Neuronal stem cell (in vitro differentiated cells): ENCODE measurements at regions not wholly inside any gene's neighbourhood (a gene's known extent, or its start where the extent isn't known, plus 50 kb on each side); places are given as distances from the start of the nearest gene placed in this dataset.

Source experiments
- DNase-seq: peaks from one replicate; pipeline ENCODE4 v3.0.0-alpha.2; 2013; ENCODE audit warnings: low spot score
- H2AFZ ChIP-seq: one replicate; pipeline ENCODE4 v1.6.1; 2013; ENCODE audit warnings: mild to moderate bottlenecking, low read length, inconsistent platforms
- H2AK5ac ChIP-seq: 2 replicates; pipeline ENCODE4 v1.6.1; 2013; ENCODE audit warnings: low read depth, mild to moderate bottlenecking, inconsistent platforms, low read length, moderate library complexity, mixed read lengths
- H2BK120ac ChIP-seq: 2 replicates; pipeline ENCODE4 v1.6.1; 2013; ENCODE audit warnings: low read depth, mild to moderate bottlenecking, inconsistent platforms, low read length, moderate library complexity, mixed read lengths
- H2BK12ac ChIP-seq: one replicate; pipeline ENCODE4 v1.6.1; 2013; ENCODE audit warnings: low read length, inconsistent platforms
- H2BK15ac ChIP-seq: 2 replicates; pipeline ENCODE4 v1.6.1; 2013; ENCODE audit warnings: mild to moderate bottlenecking, low read length, inconsistent platforms, mixed read lengths
- H2BK5ac ChIP-seq: one replicate; pipeline ENCODE4 v1.6.1; 2013; ENCODE audit warnings: inconsistent platforms, mild to moderate bottlenecking, low read length, moderate library complexity
- H3K14ac ChIP-seq: one replicate; pipeline ENCODE4 v1.6.1; 2013; ENCODE audit warnings: low read length, inconsistent platforms
- H3K18ac ChIP-seq: 2 replicates; pipeline ENCODE4 v1.6.1; 2013; ENCODE audit warnings: low read length, inconsistent platforms
- H3K23ac ChIP-seq: 2 replicates; pipeline ENCODE4 v1.6.1; 2013; ENCODE audit warnings: low read depth, mild to moderate bottlenecking, mixed read lengths, low read length, inconsistent platforms; ENCODE audit not compliant: poor library complexity
- H3K27ac ChIP-seq: replicated peaks from 3 replicates; pipeline ENCODE4 v1.5.1; 2013; ENCODE audit warnings: low read length, inconsistent platforms
- H3K27me3 ChIP-seq, 3 experiments: 2 replicates each; pipeline ENCODE4 v1.6.1; 2013; ENCODE audit warnings: low read length in 3 of 3, mild to moderate bottlenecking in 2 of 3, inconsistent platforms in 1 of 3, low read depth in 1 of 3, mixed read lengths in 1 of 3, moderate library complexity in 1 of 3; ENCODE audit not compliant: control insufficient read depth in 3 of 3, insufficient read depth in 3 of 3
- H3K36me3 ChIP-seq, 2 donors: replicated peaks in 1 of 2; 2 replicates each; pipeline ENCODE4 v1.6.1; 2013; ENCODE audit warnings: low read length in 2 of 2; ENCODE audit not compliant: control insufficient read depth in 2 of 2, insufficient read depth in 2 of 2
- H3K4ac ChIP-seq: 2 replicates; pipeline ENCODE4 v1.6.1; 2013; ENCODE audit warnings: inconsistent platforms, mild to moderate bottlenecking, low read length, moderate library complexity
- H3K4me1 ChIP-seq, 2 donors: 1 replicate in 1 of 2; 2 replicates in 1 of 2; pipeline ENCODE4 v1.6.1; 2013; ENCODE audit warnings: low read length in 2 of 2, low read depth in 1 of 2; ENCODE audit not compliant: control insufficient read depth in 2 of 2, insufficient read depth in 1 of 2
- H3K4me2 ChIP-seq: one replicate; pipeline ENCODE4 v1.6.1; 2013; ENCODE audit warnings: mild to moderate bottlenecking, low read length, inconsistent platforms; ENCODE audit not compliant: insufficient read depth, poor library complexity, severe bottlenecking
- H3K4me3 ChIP-seq, 2 donors: 2 replicates each; pipeline ENCODE4 v1.5.1; 2013; ENCODE audit warnings: low read length in 2 of 2, mild to moderate bottlenecking in 2 of 2, inconsistent platforms in 1 of 2, moderate library complexity in 1 of 2
- H3K79me1 ChIP-seq: one replicate; pipeline ENCODE4 v1.6.1; 2013; ENCODE audit warnings: low read depth, mild to moderate bottlenecking, inconsistent platforms, low read length, moderate library complexity
- H3K9ac ChIP-seq: one replicate; pipeline ENCODE4 v1.6.1; 2013; ENCODE audit warnings: mild to moderate bottlenecking, low read depth, low read length, inconsistent platforms; ENCODE audit not compliant: poor library complexity
- H3K9me3 ChIP-seq, 2 donors: replicated peaks in 1 of 2; 2 replicates each; pipeline versions ENCODE3 to v1.6.1; 2013; ENCODE audit warnings: low read length in 2 of 2, mild to moderate bottlenecking in 2 of 2, inconsistent platforms in 1 of 2, low read depth in 1 of 2, mixed read lengths in 1 of 2, moderate library complexity in 1 of 2; ENCODE audit not compliant: control insufficient read depth in 2 of 2, insufficient read depth in 1 of 2
- H4K8ac ChIP-seq: one replicate; pipeline ENCODE4 v1.6.1; 2013; ENCODE audit warnings: low read depth, mild to moderate bottlenecking, inconsistent platforms, low read length, moderate library complexity
- H4K91ac ChIP-seq: one replicate; pipeline ENCODE4 v1.6.1; 2013; ENCODE audit warnings: low read length, low read depth, mild to moderate bottlenecking, inconsistent platforms; ENCODE audit not compliant: poor library complexity
- WGBS, 2 donors: extraction: QIAGEN DNeasy Blood & Tissue Kit; methylation state at CpG; one replicate each; pipeline ENCODE4 v1.1.7; 2013; ENCODE audit warnings: missing lambda C conversion rate in 2 of 2, mixed read lengths in 1 of 2; ENCODE audit not compliant: insufficient read length in 2 of 2, insufficient replicate concordance in 1 of 2; ENCODE audit errors: extremely low coverage in 2 of 2; 5-methylcytosine and 5-hydroxymethylcytosine counted together

GRCh38 chr6:8549074-8549790 is 113.9 kb upstream of the SLC35B3 start:
- Histone ChIP-seq H4K91ac (no peak overlapping the region), H3K9ac (no peak overlapping the region), H3K27ac (no peak overlapping the region), H3K79me1 (no peaks in the 10 kb centered on the region), H3K36me3 (no peaks in the 10 kb centered on the region), H3K4me3 (no peak overlapping the region), H3K27me3 (no peaks in the 10 kb centered on the region), H2AK5ac (no peak overlapping the region), H3K9me3 (no peaks in the 10 kb centered on the region), H2BK15ac (no peak overlapping the region), H3K18ac (no peak overlapping the region), H2BK120ac (no peak overlapping the region), H3K4me1 (no peaks in the 10 kb centered on the region), H4K8ac (no peak overlapping the region), H2AFZ (peak overlapping the region; percentile 57), H2BK5ac (no peak overlapping the region), H3K14ac (no peak overlapping the region), H3K4me2 (no peak overlapping the region), H3K4ac (no peak overlapping the region), H2BK12ac (no peak overlapping the region), H3K23ac (no peak overlapping the region)
- no CpG with 5 or more reads among the region's 6 CpGs for WGBS, 2 donors
- no peak for DNase-seq

GRCh38 chr6:8546496-8546895 is 111.2 kb upstream of the SLC35B3 start:
- no peak for DNase-seq
- Histone ChIP-seq H2AFZ (no peak overlapping the region), H3K4ac (no peak overlapping the region), H3K4me1 (no peaks in the 10 kb centered on the region), H3K4me2 (no peak overlapping the region), H3K9ac (no peak overlapping the region), H3K23ac (no peak overlapping the region), H3K9me3 (no peaks in the 10 kb centered on the region), H3K79me1 (no peaks in the 10 kb centered on the region), H3K36me3 (no peaks in the 10 kb centered on the region), H4K8ac (no peak overlapping the region), H3K27ac (no peak overlapping the region), H2BK12ac (no peak overlapping the region), H4K91ac (no peak overlapping the region), H2BK120ac (no peak overlapping the region), H3K27me3 (no peaks in the 10 kb centered on the region), H2BK5ac (no peak overlapping the region), H3K4me3 (no peak overlapping the region), H3K14ac (no peak overlapping the region), H2AK5ac (no peak overlapping the region), H2BK15ac (no peak overlapping the region), H3K18ac (no peak overlapping the region)
- no CpG with 5 or more reads among the region's 7 CpGs for WGBS, 2 donors

GRCh38 chr6:8545336-8545735 is 110.0 kb upstream of the SLC35B3 start:
- Histone ChIP-seq H4K8ac (no peak overlapping the region), H3K4me1 (no peaks in the 10 kb centered on the region), H3K23ac (no peak overlapping the region), H3K79me1 (no peaks in the 10 kb centered on the region), H2BK15ac (no peak overlapping the region), H3K36me3 (no peaks in the 10 kb centered on the region), H3K14ac (no peak overlapping the region), H3K18ac (no peak overlapping the region), H2AK5ac (no peak overlapping the region), H3K9me3 (peaks cover 2 to 5% of the 10 kb centered on the region in 2 donors), H3K27ac (no peak overlapping the region), H2BK12ac (no peak overlapping the region), H2BK5ac (no peak overlapping the region), H4K91ac (no peak overlapping the region), H2AFZ (no peak overlapping the region), H3K4me3 (no peak overlapping the region), H3K4ac (no peak overlapping the region), H2BK120ac (no peak overlapping the region), H3K27me3 (no peaks in the 10 kb centered on the region), H3K4me2 (no peak overlapping the region), H3K9ac (no peak overlapping the region)
- DNase-seq, result no peak
- WGBS, 2 donors, result no CpG with 5 or more reads among the region's 1 CpG

GRCh38 chr6:8543714-8544113 is 108.4 kb upstream of the SLC35B3 start:
- no peak overlapping the region for H3K4me3 ChIP-seq
- WGBS, 2 donors, result no CpG with 5 or more reads among the region's 4 CpGs

More at GRCh38 chr6:8543714-8544113, 108.4 kb upstream of the SLC35B3 start:
- Histone ChIP-seq H3K14ac (no peak overlapping the region), H3K23ac (no peak overlapping the region), H3K4ac (no peak overlapping the region), H3K4me1 (no peaks in the 10 kb centered on the region), H2BK120ac (no peak overlapping the region), H3K9me3 (peaks cover 5 to 6% of the 10 kb centered on the region in 2 donors), H3K27ac (no peak overlapping the region), H4K8ac (no peak overlapping the region), H2BK5ac (no peak overlapping the region), H3K18ac (no peak overlapping the region), H3K36me3 (no peaks in the 10 kb centered on the region), H3K79me1 (no peaks in the 10 kb centered on the region), H3K9ac (no peak overlapping the region), H2BK15ac (no peak overlapping the region), H2AFZ (no peak overlapping the region), H3K27me3 (no peaks in the 10 kb centered on the region), H4K91ac (no peak overlapping the region), H2BK12ac (no peak overlapping the region), H3K4me2 (no peak overlapping the region), H2AK5ac (no peak overlapping the region)
- no peak for DNase-seq
